MM.1S (cell line): ENCODE measurements at regions not wholly inside any gene's neighbourhood (a gene's known extent, or its start where the extent isn't known, plus 50 kb on each side); places are given as distances from the start of the nearest gene placed in this dataset.

Experiments used
- DNase-seq: peaks from one replicate; pipeline ENCODE4 v3.0.0-alpha.2; 2015
- H2AFZ ChIP-seq: fragments of 300-600 bp; sonication (generic); 2 replicates; pipeline ENCODE4 v1.6.0; 2016; ENCODE audit warnings: antibody characterized with exemption, low read length
- H3F3A ChIP-seq: fragments of 300-600 bp; sonication (generic); 2 replicates; pipeline ENCODE4 v1.6.1; 2016; ENCODE audit warnings: mild to moderate bottlenecking, antibody characterized with exemption, low read length, moderate library complexity, mixed read lengths; ENCODE audit not compliant: insufficient read depth
- H3K27ac ChIP-seq: fragments of 300-600 bp; sonication (generic); 2 replicates; pipeline ENCODE4 v1.5.1; 2016; ENCODE audit warnings: mild to moderate bottlenecking, low read length
- H3K27me3 ChIP-seq: fragments of 300-600 bp; sonication (generic); replicated peaks from 2 replicates; pipeline ENCODE4 v1.6.0; 2016; ENCODE audit warnings: low read length; ENCODE audit not compliant: insufficient read depth
- H3K36me3 ChIP-seq: fragments of 300-600 bp; sonication (generic); replicated peaks from 2 replicates; pipeline ENCODE4 v1.6.1; 2016; ENCODE audit warnings: mild to moderate bottlenecking, low read length, mixed read lengths; ENCODE audit not compliant: insufficient read depth
- H3K4me1 ChIP-seq: fragments of 300-600 bp; sonication (generic); 2 replicates; pipeline ENCODE4 v1.6.1; 2016; ENCODE audit warnings: low read length, mixed read lengths
- H3K4me2 ChIP-seq: fragments of 300-600 bp; sonication (generic); 2 replicates; pipeline ENCODE4 v1.6.0; 2016; ENCODE audit warnings: low read depth, low read length
- H3K4me3 ChIP-seq: fragments of 300-600 bp; sonication (generic); 2 replicates; pipeline ENCODE4 v1.5.1; 2016; ENCODE audit warnings: low read length, mixed read lengths
- H3K79me2 ChIP-seq: fragments of 300-600 bp; sonication (generic); 2 replicates; pipeline ENCODE4 v1.6.1; 2016; ENCODE audit warnings: mixed run types, low read length, mixed read lengths
- H3K9ac ChIP-seq: fragments of 300-600 bp; sonication (generic); 2 replicates; pipeline ENCODE4 v1.6.1; 2016; ENCODE audit warnings: low read length, mixed read lengths
- H3K9me2 ChIP-seq: fragments of 300-600 bp; sonication (generic); replicated peaks from 2 replicates; pipeline ENCODE4 v1.6.1; 2016; ENCODE audit warnings: mild to moderate bottlenecking, low read length, mixed read lengths; ENCODE audit not compliant: insufficient read depth
- H3K9me3 ChIP-seq: fragments of 300-600 bp; sonication (generic); replicated peaks from 2 replicates; pipeline ENCODE4 v1.6.1; 2016; ENCODE audit warnings: mild to moderate bottlenecking, low read length, mixed read lengths; ENCODE audit not compliant: insufficient read depth
- H4K20me1 ChIP-seq: fragments of 300-600 bp; sonication (generic); 2 replicates; pipeline ENCODE4 v1.6.1; 2016; ENCODE audit warnings: mild to moderate bottlenecking, low read length, moderate library complexity, mixed read lengths; ENCODE audit not compliant: insufficient read depth
- EZH2 ChIP-seq: fragments of 300-600 bp; sonication (generic); optimal IDR thresholded peaks from 2 replicates; pipeline ENCODE3; 2017; ENCODE audit warnings: low read depth, mild to moderate bottlenecking, antibody characterized with exemption, low read length, mixed read lengths
- EZH2phosphoT487 ChIP-seq: fragments of 300-600 bp; sonication (generic); IDR thresholded peaks from 2 replicates; pipeline ENCODE4 v1.6.1; 2018; ENCODE audit warnings: antibody characterized with exemption, low read length
- TF ChIP-seq, protein P1 (sequence below): fragments of 300-600 bp; sonication (generic); IDR thresholded peaks from 2 replicates; pipeline ENCODE4 v1.5.1; 2016; ENCODE audit warnings: antibody characterized with exemption, low read length, mixed read lengths

DNA sequence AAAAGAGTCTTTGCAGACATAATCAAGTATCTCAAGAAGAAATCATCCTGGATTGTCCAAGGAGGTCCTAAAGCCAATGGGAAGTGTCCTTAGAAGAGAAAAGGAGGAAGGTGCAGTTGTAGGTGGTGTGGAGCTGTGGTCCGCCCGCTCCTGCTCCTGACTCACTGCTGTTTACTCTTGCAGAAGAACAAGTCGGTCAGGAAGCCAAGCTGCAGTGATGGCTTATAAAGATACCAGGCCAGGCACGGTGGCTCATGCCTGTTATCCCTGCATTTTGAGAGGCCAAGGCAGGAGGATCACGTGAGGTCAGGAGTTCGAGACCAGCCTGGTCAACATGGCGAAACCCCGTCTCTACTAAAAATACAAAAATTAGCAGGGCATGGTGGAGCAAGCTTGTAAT, 66.4 kb upstream of the ATP6AP2 start:
- Histone ChIP-seq H3K27ac (no peak overlapping the region), H3K4me2 (no peak overlapping the region), H3F3A (no peaks in the 10 kb centered on the region), H3K27me3 (no peaks in the 10 kb centered on the region), H3K9me3 (no peaks in the 10 kb centered on the region), H2AFZ (no peak overlapping the region), H3K79me2 (no peaks in the 10 kb centered on the region), H3K9ac (no peak overlapping the region), H4K20me1 (no peaks in the 10 kb centered on the region), H3K4me1 (no peaks in the 10 kb centered on the region), H3K4me3 (no peak overlapping the region), H3K36me3 (no peaks in the 10 kb centered on the region), H3K9me2 (no peaks in the 10 kb centered on the region)
- TF ChIP-seq EZH2phosphoT487 = no peak
- TF ChIP-seq EZH2 = no peak
- no peak for DNase-seq

DNA sequence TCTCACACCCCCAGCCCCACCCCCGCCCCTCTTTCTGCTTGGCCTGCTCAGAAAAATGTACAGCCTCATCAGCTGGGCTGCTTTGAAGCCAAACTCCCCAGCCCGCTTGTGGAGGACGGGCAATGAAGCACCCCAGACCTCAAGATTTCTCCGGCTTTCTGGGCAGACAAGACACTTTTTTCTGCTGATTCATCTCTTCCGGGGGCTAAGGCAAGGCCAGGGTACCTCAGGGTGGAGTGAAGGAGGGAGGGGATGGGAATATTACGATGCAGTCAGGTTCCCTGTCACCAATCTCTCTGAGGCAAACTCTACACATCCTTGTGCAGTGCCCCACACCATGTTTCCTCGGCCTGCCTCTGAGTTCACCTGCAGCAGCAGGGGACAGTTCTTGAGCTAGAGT, 66.9 kb upstream of the ATP6AP2 start:
- Histone ChIP-seq H3K9me2 (no peaks in the 10 kb centered on the region), H3K4me3 (no peak overlapping the region), H3K27ac (no peak overlapping the region)

DNA sequence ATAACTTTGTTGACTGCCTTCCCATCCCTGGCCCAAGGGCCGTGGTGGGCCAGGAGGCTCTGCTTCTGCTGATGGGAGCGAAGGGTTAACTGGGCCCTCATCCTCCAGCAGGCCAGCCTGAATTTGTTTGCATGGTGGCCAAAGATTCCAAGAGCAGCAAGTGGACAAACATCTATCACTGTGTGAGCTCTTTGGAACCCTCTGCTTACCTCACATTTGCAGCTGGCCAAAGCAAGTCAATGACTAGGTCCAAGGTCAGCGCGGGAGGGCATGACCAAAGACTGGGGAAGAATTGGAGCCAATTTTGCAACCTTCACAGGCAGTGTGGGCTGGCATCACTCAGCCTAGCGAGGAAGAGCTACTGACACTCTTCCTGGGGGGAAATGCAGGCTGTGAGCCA, 67.8 kb upstream of the ATP6AP2 start:
- no peak for TF ChIP-seq EZH2phosphoT487
- TF ChIP-seq, protein P1, sequence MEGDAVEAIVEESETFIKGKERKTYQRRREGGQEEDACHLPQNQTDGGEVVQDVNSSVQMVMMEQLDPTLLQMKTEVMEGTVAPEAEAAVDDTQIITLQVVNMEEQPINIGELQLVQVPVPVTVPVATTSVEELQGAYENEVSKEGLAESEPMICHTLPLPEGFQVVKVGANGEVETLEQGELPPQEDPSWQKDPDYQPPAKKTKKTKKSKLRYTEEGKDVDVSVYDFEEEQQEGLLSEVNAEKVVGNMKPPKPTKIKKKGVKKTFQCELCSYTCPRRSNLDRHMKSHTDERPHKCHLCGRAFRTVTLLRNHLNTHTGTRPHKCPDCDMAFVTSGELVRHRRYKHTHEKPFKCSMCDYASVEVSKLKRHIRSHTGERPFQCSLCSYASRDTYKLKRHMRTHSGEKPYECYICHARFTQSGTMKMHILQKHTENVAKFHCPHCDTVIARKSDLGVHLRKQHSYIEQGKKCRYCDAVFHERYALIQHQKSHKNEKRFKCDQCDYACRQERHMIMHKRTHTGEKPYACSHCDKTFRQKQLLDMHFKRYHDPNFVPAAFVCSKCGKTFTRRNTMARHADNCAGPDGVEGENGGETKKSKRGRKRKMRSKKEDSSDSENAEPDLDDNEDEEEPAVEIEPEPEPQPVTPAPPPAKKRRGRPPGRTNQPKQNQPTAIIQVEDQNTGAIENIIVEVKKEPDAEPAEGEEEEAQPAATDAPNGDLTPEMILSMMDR = no peak
- TF ChIP-seq EZH2 = no peak
- no peaks in the 10 kb centered on the region for H3K27me3 ChIP-seq
- no peaks in the 10 kb centered on the region for H3K79me2 ChIP-seq
- DNase-seq = no peak
- no peak overlapping the region for H3K9ac ChIP-seq
- no peaks in the 10 kb centered on the region for H3K9me3 ChIP-seq
- no peaks in the 10 kb centered on the region for H3K36me3 ChIP-seq
- no peaks in the 10 kb centered on the region for H3K9me2 ChIP-seq
- no peak overlapping the region for H3K4me3 ChIP-seq
- no peaks in the 10 kb centered on the region for H4K20me1 ChIP-seq
- H3K27ac ChIP-seq = no peak overlapping the region
- no peak overlapping the region for H2AFZ ChIP-seq
- no peaks in the 10 kb centered on the region for H3K4me1 ChIP-seq
- no peak overlapping the region for H3K4me2 ChIP-seq
- no peaks in the 10 kb centered on the region for H3F3A ChIP-seq

More for the DNA sequence above, 66.9 kb upstream of the ATP6AP2 start:
- H2AFZ ChIP-seq = no peak overlapping the region
- H3K27me3 ChIP-seq = no peaks in the 10 kb centered on the region
- H3K36me3 ChIP-seq = no peaks in the 10 kb centered on the region
- no peaks in the 10 kb centered on the region for H4K20me1 ChIP-seq
- no peak for DNase-seq
- no peaks in the 10 kb centered on the region for H3K4me1 ChIP-seq
- H3K9me3 ChIP-seq = no peaks in the 10 kb centered on the region
- no peak overlapping the region for H3K9ac ChIP-seq
- no peaks in the 10 kb centered on the region for H3K79me2 ChIP-seq
- TF ChIP-seq EZH2 (no peak), EZH2phosphoT487 (no peak)
- TF ChIP-seq, protein P1 = no peak
- H3K4me2 ChIP-seq = no peak overlapping the region
- H3F3A ChIP-seq = no peaks in the 10 kb centered on the region

DNA sequence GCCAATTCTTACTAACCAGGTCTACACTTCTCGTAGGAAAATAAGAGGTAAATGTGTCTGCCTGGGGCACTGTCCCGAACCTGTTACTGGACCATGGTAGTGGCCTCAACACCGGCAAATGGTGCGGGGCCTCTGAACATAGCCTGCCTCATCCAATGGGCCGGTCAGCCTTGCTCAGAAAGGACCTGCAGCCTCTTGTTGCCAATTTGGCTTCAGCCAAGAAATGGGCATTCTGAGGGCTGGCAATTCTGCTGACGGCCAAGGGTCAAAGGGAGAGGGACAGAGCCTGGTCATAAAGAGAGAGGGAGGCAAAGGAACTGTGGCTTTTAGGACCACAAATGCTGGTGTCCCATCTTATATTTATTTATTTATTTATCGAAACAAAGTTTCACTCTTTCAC, 69.5 kb upstream of the ATP6AP2 start:
- TF ChIP-seq, protein P1 = no peak
- Histone ChIP-seq H3F3A (no peaks in the 10 kb centered on the region), H3K9me2 (no peaks in the 10 kb centered on the region)

More for the DNA sequence above, 69.5 kb upstream of the ATP6AP2 start:
- H3K9me3 ChIP-seq = no peaks in the 10 kb centered on the region
- no peak overlapping the region for H3K4me2 ChIP-seq
- no peaks in the 10 kb centered on the region for H3K36me3 ChIP-seq
- H4K20me1 ChIP-seq = no peaks in the 10 kb centered on the region
- H3K27ac ChIP-seq = no peak overlapping the region
- no peaks in the 10 kb centered on the region for H3K79me2 ChIP-seq
- DNase-seq = no peak
- H3K27me3 ChIP-seq = no peaks in the 10 kb centered on the region
- no peak overlapping the region for H3K4me3 ChIP-seq
- no peak overlapping the region for H3K9ac ChIP-seq
- no peaks in the 10 kb centered on the region for H3K4me1 ChIP-seq
- no peak overlapping the region for H2AFZ ChIP-seq
